ENCODE measurements at regions not wholly inside any gene's neighbourhood (a gene's known extent, or its start where the extent isn't known, plus 50 kb on each side); places are given as distances from the start of the nearest gene placed in this dataset.

GRCh38 chr15:60091157-60091556, 87.0 kb downstream of the FOXB1 start:
- TF ChIP-seq CTCF (IDR thresholded peaks at IDR 0.05) (no peak), POLR2A (IDR thresholded peaks at IDR 0.05) (no peak), POLR2AphosphoS5 (IDR thresholded peaks at IDR 0.05) (no peak)

Data from sigmoid colon (tissue), 4 donors.